Right ventricle myocardium superior (tissue), 1 donor: ENCODE measurements at regions not wholly inside any gene's neighbourhood (a gene's known extent, or its start where the extent isn't known, plus 50 kb on each side); places are given as distances from the start of the nearest gene placed in this dataset.

Experiments
- ATAC-seq: fragments of 200-7000 bp; cut with Tn5 transposase; one replicate; pipeline ENCODE4 v1.9.1; 2020; ENCODE audit warnings: mild to moderate bottlenecking; ENCODE audit not compliant: poor library complexity
- DNase-seq: peaks from one replicate; pipeline ENCODE4 v3.0.0-alpha.2; 2020
- intact Hi-C: fragments of 100-400 bp; cut with DNase I; formaldehyde crosslinking; loops from one replicate; pipeline ENCODE4 v1.11.2; 2022
- donor health status: DM: no; HTN: yes; CAD: no; lungs with severe emphysema.

- no peak for DNase-seq
- intact Hi-C loops: no loop called here
- no peak for ATAC-seq
These were observed 545.2 kb upstream of the MAN1A1 start for GRCh38 chr6:119894811-119895210.

GRCh38 chr6:119891644-119892043 is 542.1 kb upstream of the MAN1A1 start:
- intact Hi-C loops: no loop called here
- DNase-seq (no peak), ATAC-seq (no peak)

GRCh38 chr6:119891206-119891605 is 541.6 kb upstream of the MAN1A1 start:
- ATAC-seq (no peak), DNase-seq (no peak)
- intact Hi-C loops: no loop called here

GRCh38 chr6:119890470-119890869 is 540.9 kb upstream of the MAN1A1 start:
- DNase-seq: no peak
- ATAC-seq: no peak
- intact Hi-C loops: no loop called here

GRCh38 chr6:119887666-119888065 is 538.1 kb upstream of the MAN1A1 start:
- intact Hi-C loops: no loop called here

GRCh38 chr6:119881416-119881815 is 531.9 kb upstream of the MAN1A1 start:
- ATAC-seq: no peak

More at GRCh38 chr6:119887666-119888065, 538.1 kb upstream of the MAN1A1 start:
- ATAC-seq: no peak
- no peak for DNase-seq

GRCh38 chr6:119880840-119881239 is 531.3 kb upstream of the MAN1A1 start:
- DNase-seq (no peak), ATAC-seq (no peak)
- intact Hi-C loops: no loop called here

More at GRCh38 chr6:119881416-119881815, 531.9 kb upstream of the MAN1A1 start:
- intact Hi-C loops: no loop called here
- no peak for DNase-seq

GRCh38 chr6:119879731-119880130 is 530.2 kb upstream of the MAN1A1 start:
- ATAC-seq (no peak), DNase-seq (no peak)
- intact Hi-C loops: no loop called here

GRCh38 chr6:119874381-119874780 is 524.8 kb upstream of the MAN1A1 start:
- intact Hi-C loops: no loop called here
- ATAC-seq (no peak), DNase-seq (no peak)

GRCh38 chr6:119873107-119873506 is 523.5 kb upstream of the MAN1A1 start:
- ATAC-seq (no peak), DNase-seq (no peak)
- intact Hi-C loops: no loop called here

- intact Hi-C loops: no loop called here
- DNase-seq (no peak), ATAC-seq (no peak)
These were observed 522.0 kb upstream of the MAN1A1 start for GRCh38 chr6:119871520-119871919.

- ATAC-seq (no peak), DNase-seq (no peak)
These were observed 516.1 kb upstream of the MAN1A1 start for GRCh38 chr6:119865466-119866350.

GRCh38 chr6:119862719-119863118 is 513.2 kb upstream of the MAN1A1 start:
- intact Hi-C loops: no loop called here
- DNase-seq (no peak), ATAC-seq (no peak)

More at GRCh38 chr6:119865466-119866350, 516.1 kb upstream of the MAN1A1 start:
- intact Hi-C loops: no loop called here

- intact Hi-C loops: no loop called here
- ATAC-seq: no peak
- no peak for DNase-seq
These were observed 509.3 kb upstream of the MAN1A1 start for GRCh38 chr6:119858901-119859300.

GRCh38 chr6:119856136-119856535 is 506.6 kb upstream of the MAN1A1 start:
- DNase-seq (no peak), ATAC-seq (no peak)
- intact Hi-C loops: no loop called here

- DNase-seq (no peak), ATAC-seq (no peak)
- intact Hi-C loops: no loop called here
These were observed 499.1 kb upstream of the MAN1A1 start for GRCh38 chr6:119848696-119849095.

GRCh38 chr6:119845161-119845560 is 495.6 kb upstream of the MAN1A1 start:
- no peak for ATAC-seq
- no peak for DNase-seq

GRCh38 chr6:119844387-119844786 is 494.8 kb upstream of the MAN1A1 start:
- intact Hi-C loops: no loop called here
- DNase-seq: no peak
- ATAC-seq: no peak

More at GRCh38 chr6:119845161-119845560, 495.6 kb upstream of the MAN1A1 start:
- intact Hi-C loops: no loop called here

- no peak for DNase-seq
- no peak for ATAC-seq
- intact Hi-C loops: no loop called here
These were observed 492.6 kb upstream of the MAN1A1 start for GRCh38 chr6:119842191-119842590.

GRCh38 chr6:119838043-119838442 is 488.5 kb upstream of the MAN1A1 start:
- DNase-seq (no peak), ATAC-seq (no peak)
- intact Hi-C loops: no loop called here

- DNase-seq (no peak), ATAC-seq (no peak)
- intact Hi-C loops: no loop called here
These were observed 484.9 kb upstream of the MAN1A1 start for GRCh38 chr6:119834418-119834817.
